SK-N-DZ (cell line): ENCODE measurements at regions not wholly inside any gene's neighbourhood (a gene's known extent, or its start where the extent isn't known, plus 50 kb on each side); places are given as distances from the start of the nearest gene placed in this dataset.

Source experiments
- DNase-seq: peaks from one replicate; pipeline ENCODE4 v3.0.0-alpha.2; 2015; ENCODE audit warnings: low spot score

DNA sequence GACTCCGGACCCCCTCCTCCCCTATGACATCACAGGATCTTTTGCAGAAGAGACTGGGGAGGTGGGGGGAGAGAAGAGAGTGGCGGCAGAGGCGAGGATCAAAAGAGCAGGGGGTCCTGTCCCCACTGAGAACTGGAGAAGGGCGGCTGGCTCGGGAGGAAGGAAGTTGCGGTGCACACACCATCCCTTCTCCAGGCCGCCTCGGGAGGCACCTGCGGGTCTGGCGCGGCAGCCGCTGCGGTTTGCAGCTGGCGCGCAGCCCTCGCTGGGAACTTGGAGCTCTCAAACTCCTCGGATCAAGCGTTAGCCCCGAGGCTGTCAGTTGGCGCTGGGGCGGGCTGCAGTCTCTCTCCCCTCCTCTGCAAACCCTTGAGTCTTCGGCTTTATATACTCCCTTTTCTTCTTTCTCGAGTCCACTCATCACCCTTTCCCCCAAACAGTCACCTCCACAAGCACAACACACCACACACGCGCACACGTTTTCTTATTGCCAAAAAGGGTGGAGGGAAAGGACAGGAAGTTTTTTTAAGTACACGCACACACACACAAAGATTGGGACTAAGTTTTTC lies 180.7 kb downstream of the TBXT start:
- DNase-seq: no peak

DNA sequence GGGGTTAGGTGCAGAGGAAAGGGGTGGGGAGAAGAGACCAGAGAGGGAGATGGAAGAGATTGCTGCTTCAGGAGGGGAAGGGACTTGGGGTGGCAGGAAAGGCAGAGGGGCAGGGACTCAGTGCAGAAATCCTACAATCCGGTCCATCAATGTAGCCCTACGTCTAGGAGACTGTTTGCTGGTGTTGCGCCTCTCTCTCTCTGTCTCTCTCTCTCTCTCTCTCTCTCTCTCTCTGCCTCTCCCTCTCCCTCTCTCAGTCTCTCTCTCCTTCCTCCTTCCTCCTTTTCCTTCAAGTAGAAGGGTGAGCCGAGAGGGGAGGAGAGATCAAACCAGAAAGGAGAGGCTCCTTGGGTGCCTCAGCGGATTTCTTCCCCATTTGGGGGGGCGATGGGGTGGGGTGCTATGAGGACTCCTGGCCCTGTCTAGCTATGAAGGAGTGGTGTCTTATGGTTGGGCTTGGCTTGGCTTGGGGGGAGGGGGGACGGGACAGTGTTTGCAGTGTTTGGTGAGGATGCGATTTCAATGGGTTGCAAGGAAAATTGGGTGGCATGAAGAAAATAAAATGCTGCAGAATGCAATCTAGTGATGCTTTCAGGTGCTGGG lies 181.2 kb downstream of the TBXT start:
- DNase-seq: no peak

DNA sequence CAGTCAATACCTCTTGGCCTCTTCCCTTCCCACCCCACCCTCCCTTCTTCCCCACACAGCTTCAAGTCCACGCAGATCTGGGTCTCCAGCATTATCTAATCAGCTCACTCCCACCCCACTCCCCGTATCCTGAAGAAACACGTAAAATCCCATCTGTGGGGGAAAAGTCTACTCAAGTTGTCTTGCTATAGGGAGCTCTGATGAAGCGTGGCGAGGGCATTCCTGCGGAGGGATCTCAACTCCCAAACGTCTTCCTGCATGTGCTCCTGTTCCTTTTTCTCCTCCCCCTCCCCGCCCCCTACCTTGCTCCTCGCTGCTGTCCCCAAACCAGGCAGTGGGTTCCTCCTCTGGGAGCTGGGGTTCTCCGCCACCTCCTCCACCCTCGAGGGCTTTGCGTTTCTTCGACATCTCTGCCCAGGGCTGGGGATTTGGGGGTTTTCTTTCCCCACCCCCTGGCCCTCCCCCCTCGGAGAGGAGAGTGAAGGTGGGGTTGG lies 181.8 kb downstream of the TBXT start:
- DNase-seq: no peak

DNA sequence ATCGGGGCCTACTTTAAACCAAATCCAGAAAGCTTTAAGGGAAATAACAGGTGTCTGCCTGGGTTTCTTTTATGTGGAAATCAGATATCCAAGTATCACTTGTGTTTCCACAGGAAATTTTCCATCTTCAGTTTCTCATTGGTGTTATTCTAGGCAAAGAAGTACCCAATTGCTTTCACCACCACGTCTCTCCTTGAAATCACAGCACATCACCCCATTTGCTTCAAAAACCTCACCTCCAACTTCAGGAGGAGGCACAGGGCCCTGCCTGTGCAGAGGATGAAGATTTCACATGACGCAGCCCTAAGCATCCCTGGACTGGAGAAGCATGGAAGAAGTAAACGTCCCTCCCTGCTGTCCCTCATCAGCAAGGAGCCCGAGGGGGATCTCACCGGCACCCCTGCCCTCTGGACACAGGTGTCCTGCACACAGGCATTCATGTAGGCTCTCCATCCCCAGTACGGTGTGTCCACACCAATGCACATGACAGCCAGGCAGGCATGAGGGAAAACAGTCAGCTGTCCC lies 182.3 kb downstream of the TBXT start:
- no peak for DNase-seq

DNA sequence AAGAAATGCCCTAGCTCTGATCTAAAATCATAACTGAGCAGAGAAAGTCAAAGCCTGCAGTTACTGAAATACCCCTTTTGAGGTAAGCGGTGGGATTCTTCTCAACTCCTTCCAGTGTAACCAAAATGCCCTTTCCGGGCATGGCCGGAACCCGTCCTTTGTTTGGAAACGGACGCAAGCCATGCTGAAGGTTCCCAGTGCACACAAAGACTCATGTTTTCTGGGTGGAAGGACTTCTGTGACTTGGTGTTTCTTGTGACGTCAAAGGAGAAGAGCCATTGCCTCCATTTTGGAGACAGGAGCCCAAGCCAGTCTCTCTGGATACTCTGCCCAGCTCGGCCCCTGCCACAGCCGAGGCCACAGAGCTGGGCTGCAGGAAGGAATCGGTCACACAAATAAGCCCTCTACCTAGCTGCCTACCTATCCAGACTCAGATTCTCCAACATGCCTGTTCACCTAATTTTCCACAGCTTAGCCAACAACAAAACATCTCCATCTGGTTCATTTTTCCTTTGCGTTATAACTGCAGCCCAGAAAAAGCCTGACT lies 182.8 kb downstream of the TBXT start:
- no peak for DNase-seq

DNA sequence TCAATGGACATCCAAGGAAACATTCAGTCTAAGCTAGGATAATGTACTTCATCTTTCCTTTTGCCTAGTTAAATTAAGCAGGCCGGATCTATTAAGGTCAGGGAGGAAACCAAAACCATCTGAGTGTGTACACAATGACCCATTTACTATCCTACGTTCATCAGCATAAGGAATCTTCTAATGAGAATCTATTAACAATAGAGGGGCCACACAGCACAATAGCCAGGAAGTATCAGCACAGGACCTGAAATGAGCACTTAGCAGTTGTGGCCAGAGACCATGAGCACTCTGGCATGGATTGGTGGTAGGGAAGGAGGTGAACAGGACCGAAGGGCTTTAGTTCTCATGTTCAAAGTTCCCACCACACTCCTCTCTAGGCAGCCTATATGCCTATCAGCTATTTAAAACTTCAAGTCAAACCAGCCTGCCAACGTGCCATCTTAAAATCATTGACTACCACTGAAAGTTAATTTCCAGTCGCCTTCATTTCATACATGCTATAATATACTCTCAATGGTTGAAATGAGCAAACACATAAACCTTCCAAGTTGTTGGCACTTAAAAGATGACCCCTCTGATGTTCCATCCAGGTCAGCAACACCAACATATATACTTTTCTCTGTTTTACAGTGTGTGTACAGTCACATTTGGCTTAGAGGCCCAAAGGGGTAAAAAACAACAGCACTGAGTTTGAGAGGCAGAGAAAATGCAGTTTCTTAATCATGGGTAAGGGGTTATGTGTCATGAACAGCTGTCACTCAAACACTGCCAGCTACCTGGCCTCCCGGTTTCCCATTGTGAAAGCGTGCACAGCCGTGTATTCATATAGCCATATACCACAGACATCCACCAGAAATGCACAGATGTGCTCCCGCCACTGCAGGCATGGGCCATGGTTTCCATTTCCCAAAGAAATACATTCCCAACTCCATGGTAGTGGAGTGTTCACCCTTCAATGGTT lies 184.3 kb downstream of the TBXT start:
- DNase-seq: no peak

DNA sequence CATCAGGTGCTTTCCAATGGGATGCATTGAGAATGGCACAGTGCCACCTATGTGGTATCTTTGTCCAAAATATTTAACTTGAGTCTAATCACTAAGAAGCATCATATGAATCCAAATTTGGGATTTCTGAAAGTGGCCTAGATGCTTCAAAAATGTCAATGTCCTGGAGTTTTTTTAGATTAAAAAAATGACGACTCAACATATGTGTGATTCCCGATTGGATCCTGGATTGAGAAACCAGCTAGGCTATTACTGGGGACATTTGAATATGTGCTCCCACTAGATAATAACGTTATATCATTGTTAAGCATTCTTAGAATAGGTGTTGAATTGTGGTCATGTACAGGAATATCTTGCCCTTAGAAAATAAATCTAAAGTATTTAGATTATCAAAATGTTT lies 189.2 kb downstream of the TBXT start:
- DNase-seq: no peak

GRCh38 chr6:165976684-165977083 lies 191.0 kb downstream of the TBXT start:
- no peak for DNase-seq

DNA sequence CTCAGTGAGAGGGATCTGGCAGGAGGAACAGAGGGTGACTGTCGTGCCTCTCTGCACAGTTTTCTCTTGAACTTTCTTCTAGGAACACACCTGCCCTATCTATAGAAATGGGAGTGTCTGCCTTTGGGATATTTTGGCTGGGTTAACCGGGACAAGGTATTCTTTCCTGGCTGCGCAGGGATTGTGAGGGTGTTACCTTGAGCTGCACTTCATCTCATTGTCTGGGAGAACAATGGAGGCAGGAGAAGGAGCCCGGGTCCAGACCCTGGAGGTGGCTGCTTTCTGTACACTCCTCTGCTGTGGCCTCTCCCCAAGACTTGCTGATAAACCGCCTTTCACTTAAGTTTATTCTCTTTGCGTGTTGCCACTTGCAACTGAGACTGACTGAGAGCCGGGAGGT lies 192.8 kb downstream of the TBXT start:
- DNase-seq: no peak

GRCh38 chr6:165973473-165973872 lies 194.2 kb downstream of the TBXT start:
- DNase-seq: no peak

DNA sequence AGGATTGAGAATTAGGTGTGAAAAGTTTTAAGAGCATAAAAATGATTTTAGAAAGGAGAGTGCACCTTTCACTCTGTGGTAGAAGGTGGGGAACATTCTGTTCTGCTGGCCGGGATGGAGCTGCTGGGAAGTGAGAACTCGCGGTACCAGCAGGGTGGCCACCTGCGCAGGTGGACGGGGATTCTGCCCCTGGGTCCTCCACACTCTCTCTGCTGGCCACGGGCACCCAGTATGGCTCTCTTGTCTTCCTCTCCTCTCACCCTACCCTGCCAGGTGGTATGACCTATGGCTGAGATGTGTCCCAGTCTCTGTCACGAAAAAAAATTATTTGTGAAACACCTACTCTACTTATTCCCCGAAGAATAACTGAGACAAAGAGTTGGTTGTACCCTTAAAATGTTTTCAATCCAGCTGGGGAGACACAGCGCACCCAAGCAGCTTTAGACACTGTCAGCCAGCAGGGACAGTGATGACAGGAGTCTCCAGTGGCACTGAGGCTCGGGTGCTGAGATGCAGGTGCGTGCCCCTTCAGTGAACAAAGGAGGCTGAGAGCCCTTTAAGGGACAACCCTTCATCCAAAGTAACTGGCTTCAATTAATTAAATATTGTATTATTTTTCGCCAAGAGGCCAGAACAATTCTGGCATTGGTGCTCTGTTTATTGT lies 195.4 kb downstream of the TBXT start:
- DNase-seq: no peak

DNA sequence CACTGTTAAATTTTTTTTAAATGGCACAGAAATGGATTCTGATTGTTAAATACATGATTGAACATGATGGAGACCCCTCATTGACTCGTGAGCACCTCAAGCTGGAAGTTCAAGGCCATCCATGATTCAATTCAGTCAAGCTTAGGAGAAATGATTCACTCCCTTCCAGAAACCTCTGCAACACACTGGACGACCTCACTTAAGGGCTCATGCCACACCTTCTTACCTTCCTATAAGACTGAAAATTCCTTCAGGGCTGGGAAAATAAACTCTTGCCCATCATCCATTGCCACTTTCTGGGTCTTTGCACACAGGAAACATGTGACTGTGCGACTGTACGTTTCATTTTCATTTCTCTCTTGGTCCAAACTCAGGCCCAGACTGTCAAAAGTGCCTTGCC lies 196.4 kb downstream of the TBXT start:
- DNase-seq: no peak

DNA sequence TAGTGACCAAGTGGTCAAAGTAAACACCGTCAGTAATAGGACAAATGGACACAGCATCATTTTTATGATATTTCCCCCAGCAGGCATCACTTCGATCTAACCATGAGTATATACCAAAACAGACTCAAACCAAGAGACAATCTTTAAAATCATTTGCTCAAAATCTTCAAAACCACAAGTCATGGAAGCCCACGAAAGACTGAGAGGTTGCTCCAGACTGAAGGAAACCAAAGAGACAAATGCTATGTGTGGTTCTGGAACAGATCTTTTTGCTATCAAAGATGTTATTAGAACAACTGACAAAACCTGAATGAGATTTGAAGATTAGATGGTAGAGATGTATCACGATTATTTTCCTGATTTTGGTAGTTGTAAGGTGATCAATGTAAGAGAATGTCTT lies 197.7 kb downstream of the TBXT start:
- no peak for DNase-seq

DNA sequence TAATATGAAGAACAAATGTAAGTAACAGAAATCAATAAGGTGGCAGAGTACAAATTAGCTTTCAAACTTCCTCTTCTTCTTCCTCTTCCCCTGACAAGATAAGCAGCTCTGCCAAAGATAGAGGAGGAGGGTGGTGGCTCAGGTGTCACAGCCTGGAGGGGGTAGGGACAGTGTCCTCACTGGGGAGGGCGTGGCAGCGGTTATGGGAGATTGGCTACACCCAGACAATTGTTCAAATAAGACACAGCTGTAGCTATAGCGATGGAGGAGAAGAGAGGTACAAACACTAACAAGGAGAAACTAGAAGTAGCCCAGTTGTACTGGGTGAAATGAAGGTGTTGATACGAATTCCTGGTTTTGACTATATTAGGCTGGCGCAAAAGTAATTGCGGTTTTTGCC lies 198.5 kb downstream of the TBXT start:
- DNase-seq: no peak

- no peak for DNase-seq
Measured at GRCh38 chr6:165968408-165968807, 199.2 kb downstream of the TBXT start.

DNA sequence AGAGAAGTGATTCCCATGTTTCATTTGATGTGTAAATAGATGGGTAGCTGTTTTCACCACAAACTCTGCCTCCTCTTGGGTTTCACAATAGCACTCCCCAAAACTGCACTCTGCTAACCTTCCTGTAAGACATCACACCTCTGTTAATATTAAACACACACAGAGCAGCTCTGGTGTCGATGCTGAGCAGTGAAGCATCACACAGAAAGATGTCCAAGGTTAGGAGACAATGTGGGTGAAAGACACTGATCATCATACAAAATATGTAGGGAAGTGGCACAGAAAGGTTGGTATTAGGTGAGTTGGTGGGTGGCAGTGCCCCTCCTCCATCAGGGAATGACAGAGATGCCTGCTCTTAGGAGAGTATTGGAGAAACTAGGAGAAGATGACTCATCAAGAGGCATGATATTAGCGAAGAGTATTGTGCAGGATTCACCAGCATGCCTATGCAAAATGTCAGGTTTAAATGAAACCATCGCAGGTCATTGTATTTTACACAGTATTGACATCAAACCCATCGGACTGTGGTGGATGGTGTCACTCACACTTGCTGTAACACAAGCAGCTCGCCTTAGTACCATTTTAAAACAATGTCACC lies 199.7 kb downstream of the TBXT start:
- DNase-seq: no peak

- no peak for DNase-seq
Measured at GRCh38 chr6:165963750-165964149, 203.9 kb downstream of the TBXT start.

GRCh38 chr6:165962366-165962765 lies 205.3 kb downstream of the TBXT start:
- DNase-seq: no peak

DNA sequence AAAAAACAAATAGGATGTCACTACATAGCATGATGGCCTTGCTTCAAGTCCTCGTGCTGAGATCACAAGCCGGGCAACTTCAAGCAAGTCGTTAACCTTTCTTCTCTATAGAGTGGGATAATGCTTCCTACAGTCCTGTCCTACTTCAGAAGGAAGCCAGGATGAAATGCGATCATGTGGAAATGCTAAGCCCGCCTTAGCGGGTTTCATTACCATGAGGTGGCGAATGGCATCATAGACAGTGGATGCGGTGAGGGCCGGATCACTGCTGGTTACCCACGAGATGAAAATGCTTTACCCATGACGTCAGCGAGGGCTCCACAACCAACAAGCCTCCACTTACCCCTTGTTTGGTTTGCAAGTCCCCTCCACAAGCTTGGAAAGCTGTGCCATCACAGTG lies 206.4 kb downstream of the TBXT start:
- DNase-seq: no peak

GRCh38 chr6:165960695-165961094 lies 207.0 kb downstream of the TBXT start:
- no peak for DNase-seq

DNA sequence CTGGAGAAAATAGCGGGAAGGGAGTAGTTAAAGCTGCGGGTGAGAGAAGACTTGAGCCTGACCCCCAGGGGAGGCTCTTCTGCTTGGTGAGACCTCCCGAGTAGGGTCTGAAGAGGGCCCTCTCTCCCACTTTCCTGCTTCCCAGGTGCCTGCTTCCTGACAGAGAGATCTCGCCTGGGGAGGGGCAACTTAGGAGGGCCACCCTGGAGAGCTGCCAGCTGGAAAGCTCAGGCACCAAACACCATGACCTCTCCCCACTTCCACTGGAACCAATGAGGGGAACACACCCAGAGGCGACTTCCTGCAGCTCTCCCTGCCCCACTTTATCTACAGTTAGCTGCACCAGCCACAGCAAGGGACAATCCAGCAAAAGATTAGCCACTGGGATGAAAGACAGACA lies 208.0 kb downstream of the TBXT start:
- no peak for DNase-seq
